ENCODE measurements at regions not wholly inside any gene's neighbourhood (a gene's known extent, or its start where the extent isn't known, plus 50 kb on each side); places are given as distances from the start of the nearest gene placed in this dataset.

- no peak for TF ChIP-seq POLR2A (IDR thresholded peaks at IDR 0.05)
- TF ChIP-seq CTCF (IDR thresholded peaks at IDR 0.05): no peak
- Histone ChIP-seq H3K27me3 (no peaks in the 10 kb centered on the region), H3K9me3 (no peaks in the 10 kb centered on the region), H3K4me1 (no peaks in the 10 kb centered on the region), H3K27ac (no peak overlapping the region), H3K36me3 (no peaks in the 10 kb centered on the region), H3K4me3 (no peak overlapping the region)
- intact Hi-C loops (cut with DNase I; ENCODE audit: low total_unique reads): no loop called here
- DNase-seq: no peak
Measured at GRCh38 chr1:224846119-224846907, 83.2 kb upstream of the DNAH14 start.

GRCh38 chr1:224850446-224850845, 79.0 kb upstream of the DNAH14 start:
- TF ChIP-seq POLR2A (IDR thresholded peaks at IDR 0.05) (no peak), CTCF (IDR thresholded peaks at IDR 0.05) (no peak)
- intact Hi-C loops (cut with DNase I; ENCODE audit: low total_unique reads): no loop called here

GRCh38 chr1:224851210-224851847, 78.1 kb upstream of the DNAH14 start:
- DNase-seq: peak in 1 of 2 donors; percentile 15
- H3K27ac ChIP-seq: no peak overlapping the region
- intact Hi-C loops (cut with DNase I; ENCODE audit: low total_unique reads): no loop called here

More at GRCh38 chr1:224850446-224850845, 79.0 kb upstream of the DNAH14 start:
- DNase-seq: no peak
- H3K36me3 ChIP-seq: no peaks in the 10 kb centered on the region
- no peak overlapping the region for H3K4me3 ChIP-seq
- no peak overlapping the region for H3K27ac ChIP-seq
- H3K27me3 ChIP-seq: no peaks in the 10 kb centered on the region
- no peaks in the 10 kb centered on the region for H3K4me1 ChIP-seq
- no peaks in the 10 kb centered on the region for H3K9me3 ChIP-seq

GRCh38 chr1:224851848-224852261, 77.6 kb upstream of the DNAH14 start:
- intact Hi-C loops (cut with DNase I; ENCODE audit: low total_unique reads): no loop called here
- no peaks in the 10 kb centered on the region for H3K4me1 ChIP-seq
- no peaks in the 10 kb centered on the region for H3K36me3 ChIP-seq
- DNase-seq: no peak
- H3K4me3 ChIP-seq: no peak overlapping the region
- no peaks in the 10 kb centered on the region for H3K27me3 ChIP-seq
- H3K27ac ChIP-seq: no peak overlapping the region
- no peaks in the 10 kb centered on the region for H3K9me3 ChIP-seq
- TF ChIP-seq CTCF (IDR thresholded peaks at IDR 0.05) (no peak), POLR2A (IDR thresholded peaks at IDR 0.05) (no peak)

More at GRCh38 chr1:224851210-224851847, 78.1 kb upstream of the DNAH14 start:
- no peaks in the 10 kb centered on the region for H3K4me1 ChIP-seq
- H3K27me3 ChIP-seq: no peaks in the 10 kb centered on the region
- H3K4me3 ChIP-seq: no peak overlapping the region
- H3K36me3 ChIP-seq: no peaks in the 10 kb centered on the region
- H3K9me3 ChIP-seq: no peaks in the 10 kb centered on the region
- TF ChIP-seq POLR2A (IDR thresholded peaks at IDR 0.05) (no peak), CTCF (IDR thresholded peaks at IDR 0.05) (peak in 2 of 4 experiments; percentile 3 to 7)

GRCh38 chr1:224852901-224853568, 76.4 kb upstream of the DNAH14 start:
- H3K4me1 ChIP-seq: no peaks in the 10 kb centered on the region
- H3K9me3 ChIP-seq: no peaks in the 10 kb centered on the region
- no peaks in the 10 kb centered on the region for H3K27me3 ChIP-seq
- no peak overlapping the region for H3K27ac ChIP-seq
- DNase-seq: no peak
- H3K4me3 ChIP-seq: no peak overlapping the region
- intact Hi-C loops (cut with DNase I; ENCODE audit: low total_unique reads): no loop called here
- TF ChIP-seq POLR2A (IDR thresholded peaks at IDR 0.05) (no peak), CTCF (IDR thresholded peaks at IDR 0.05) (peak; percentile 34 to 65 (median 48))
- H3K36me3 ChIP-seq: no peaks in the 10 kb centered on the region

Measured in uterus (tissue), 3 donors.